ENCODE measurements at regions not wholly inside any gene's neighbourhood (a gene's known extent, or its start where the extent isn't known, plus 50 kb on each side); places are given as distances from the start of the nearest gene placed in this dataset.
"Not testable (repeated sequence)": the region's sequence is repeated elsewhere in the genome, so short reads cannot be mapped to it uniquely, and the experiment has no call there.

DNA sequence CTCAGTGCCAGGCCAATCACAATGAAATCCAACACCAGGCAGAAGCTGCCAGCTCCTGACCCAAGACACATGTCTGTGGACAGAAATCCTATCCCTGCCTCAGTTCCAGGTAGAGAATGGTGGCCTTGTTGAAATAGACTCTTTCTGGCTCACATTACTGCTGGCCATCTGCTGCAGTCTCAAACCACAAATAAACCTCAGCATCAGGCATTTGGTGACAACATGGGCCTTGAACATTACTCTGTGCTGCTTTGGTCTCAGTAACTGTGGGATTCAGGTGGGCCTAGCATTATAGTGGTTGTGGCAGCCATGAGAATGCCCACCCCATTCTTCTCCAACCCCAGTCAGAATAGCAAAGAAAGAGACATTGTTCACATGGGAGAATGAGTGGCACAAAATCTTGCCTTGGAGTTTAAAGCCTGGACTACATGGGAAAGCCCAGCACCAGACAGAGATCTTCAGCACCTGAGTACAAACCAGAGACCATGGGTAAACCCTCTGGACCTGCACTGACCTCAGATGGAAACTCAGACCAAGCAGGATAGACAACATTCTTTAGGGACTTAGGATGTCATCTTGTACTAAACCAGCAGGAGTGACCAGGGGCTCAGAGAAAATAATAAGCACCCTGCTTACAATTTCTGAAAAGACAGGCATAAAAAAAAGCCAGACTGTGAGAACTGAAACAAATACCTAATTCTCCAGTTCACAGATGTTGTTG is 50.4 kb upstream of the TRAM1L1 start:
- Histone ChIP-seq H3K27me3 (ENCODE audit: insufficient read depth, poor library complexity, severe bottlenecking) (no peaks in the 10 kb centered on the region), H3K4me3 (replicated peaks; ENCODE audit: insufficient read depth, low read length) (no peak overlapping the region), H3K27ac (replicated peaks) (no peak overlapping the region)
- TF ChIP-seq POLR2AphosphoS5 (IDR thresholded peaks at IDR 0.05; ENCODE audit: low read depth): no peak
- TF ChIP-seq, protein P1, sequence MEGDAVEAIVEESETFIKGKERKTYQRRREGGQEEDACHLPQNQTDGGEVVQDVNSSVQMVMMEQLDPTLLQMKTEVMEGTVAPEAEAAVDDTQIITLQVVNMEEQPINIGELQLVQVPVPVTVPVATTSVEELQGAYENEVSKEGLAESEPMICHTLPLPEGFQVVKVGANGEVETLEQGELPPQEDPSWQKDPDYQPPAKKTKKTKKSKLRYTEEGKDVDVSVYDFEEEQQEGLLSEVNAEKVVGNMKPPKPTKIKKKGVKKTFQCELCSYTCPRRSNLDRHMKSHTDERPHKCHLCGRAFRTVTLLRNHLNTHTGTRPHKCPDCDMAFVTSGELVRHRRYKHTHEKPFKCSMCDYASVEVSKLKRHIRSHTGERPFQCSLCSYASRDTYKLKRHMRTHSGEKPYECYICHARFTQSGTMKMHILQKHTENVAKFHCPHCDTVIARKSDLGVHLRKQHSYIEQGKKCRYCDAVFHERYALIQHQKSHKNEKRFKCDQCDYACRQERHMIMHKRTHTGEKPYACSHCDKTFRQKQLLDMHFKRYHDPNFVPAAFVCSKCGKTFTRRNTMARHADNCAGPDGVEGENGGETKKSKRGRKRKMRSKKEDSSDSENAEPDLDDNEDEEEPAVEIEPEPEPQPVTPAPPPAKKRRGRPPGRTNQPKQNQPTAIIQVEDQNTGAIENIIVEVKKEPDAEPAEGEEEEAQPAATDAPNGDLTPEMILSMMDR (IDR thresholded peaks at IDR 0.05; ENCODE audit: insufficient read depth, low read length): no peak
- TF ChIP-seq, protein P2, sequence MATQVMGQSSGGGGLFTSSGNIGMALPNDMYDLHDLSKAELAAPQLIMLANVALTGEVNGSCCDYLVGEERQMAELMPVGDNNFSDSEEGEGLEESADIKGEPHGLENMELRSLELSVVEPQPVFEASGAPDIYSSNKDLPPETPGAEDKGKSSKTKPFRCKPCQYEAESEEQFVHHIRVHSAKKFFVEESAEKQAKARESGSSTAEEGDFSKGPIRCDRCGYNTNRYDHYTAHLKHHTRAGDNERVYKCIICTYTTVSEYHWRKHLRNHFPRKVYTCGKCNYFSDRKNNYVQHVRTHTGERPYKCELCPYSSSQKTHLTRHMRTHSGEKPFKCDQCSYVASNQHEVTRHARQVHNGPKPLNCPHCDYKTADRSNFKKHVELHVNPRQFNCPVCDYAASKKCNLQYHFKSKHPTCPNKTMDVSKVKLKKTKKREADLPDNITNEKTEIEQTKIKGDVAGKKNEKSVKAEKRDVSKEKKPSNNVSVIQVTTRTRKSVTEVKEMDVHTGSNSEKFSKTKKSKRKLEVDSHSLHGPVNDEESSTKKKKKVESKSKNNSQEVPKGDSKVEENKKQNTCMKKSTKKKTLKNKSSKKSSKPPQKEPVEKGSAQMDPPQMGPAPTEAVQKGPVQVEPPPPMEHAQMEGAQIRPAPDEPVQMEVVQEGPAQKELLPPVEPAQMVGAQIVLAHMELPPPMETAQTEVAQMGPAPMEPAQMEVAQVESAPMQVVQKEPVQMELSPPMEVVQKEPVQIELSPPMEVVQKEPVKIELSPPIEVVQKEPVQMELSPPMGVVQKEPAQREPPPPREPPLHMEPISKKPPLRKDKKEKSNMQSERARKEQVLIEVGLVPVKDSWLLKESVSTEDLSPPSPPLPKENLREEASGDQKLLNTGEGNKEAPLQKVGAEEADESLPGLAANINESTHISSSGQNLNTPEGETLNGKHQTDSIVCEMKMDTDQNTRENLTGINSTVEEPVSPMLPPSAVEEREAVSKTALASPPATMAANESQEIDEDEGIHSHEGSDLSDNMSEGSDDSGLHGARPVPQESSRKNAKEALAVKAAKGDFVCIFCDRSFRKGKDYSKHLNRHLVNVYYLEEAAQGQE (IDR thresholded peaks at IDR 0.05; ENCODE audit: insufficient replicate concordance, low read depth): no peak
- TF ChIP-seq SPI1 (IDR thresholded peaks at IDR 0.05; ENCODE audit: borderline replicate concordance, low read depth): no peak
- TF ChIP-seq GABPA (IDR thresholded peaks at IDR 0.05; ENCODE audit: low read depth): no peak
- no peak for DNase-seq (ENCODE audit: low read depth in 1 of 2, low spot score in 1 of 2)

DNA sequence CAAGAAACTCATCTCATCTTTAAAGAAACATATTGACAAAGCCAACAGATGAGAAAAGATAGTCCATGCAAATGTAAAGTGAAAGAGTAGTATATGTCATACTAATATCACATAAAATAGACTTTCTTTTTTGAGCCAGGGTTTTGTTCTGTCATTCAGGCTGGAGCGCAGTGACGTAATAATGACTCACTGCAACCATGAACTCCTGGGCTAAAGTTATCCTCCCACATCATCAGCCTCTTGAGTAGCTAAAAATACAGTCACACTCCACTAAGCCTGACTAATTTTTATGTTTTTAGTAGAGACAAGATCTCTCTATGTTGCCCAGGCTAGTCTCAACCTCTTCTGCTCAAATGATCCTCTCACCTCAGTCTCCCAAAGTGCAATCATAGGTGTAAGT is 51.8 kb upstream of the TRAM1L1 start:
- H3K27ac ChIP-seq (replicated peaks): no peak overlapping the region
- no peaks in the 10 kb centered on the region for H3K27me3 ChIP-seq (ENCODE audit: insufficient read depth, poor library complexity, severe bottlenecking)

DNA sequence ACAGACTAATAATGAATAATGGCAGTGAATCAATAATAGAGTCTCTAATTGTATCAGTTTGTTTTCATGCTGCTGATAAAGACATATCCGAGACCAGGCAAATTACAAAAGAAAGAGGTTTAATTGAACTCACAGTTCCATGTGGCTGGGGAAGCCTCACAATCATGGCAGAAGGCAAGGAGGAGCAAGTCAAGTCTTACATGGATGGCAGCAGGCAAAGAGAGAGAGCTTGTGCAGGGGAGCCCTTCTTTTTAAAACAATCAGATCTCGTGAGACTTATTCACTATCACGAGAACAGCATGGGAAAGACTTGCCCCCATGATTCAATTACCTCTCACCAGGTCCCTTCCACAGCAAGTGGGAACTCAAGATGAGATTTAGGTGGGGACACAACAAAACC is 53.4 kb upstream of the TRAM1L1 start:
- not testable (repeated sequence) for H3K27me3 ChIP-seq (ENCODE audit: insufficient read depth, poor library complexity, severe bottlenecking); H3K27ac ChIP-seq (replicated peaks); DNase-seq (ENCODE audit: low read depth in 1 of 2, low spot score in 1 of 2); H3K4me3 ChIP-seq (replicated peaks; ENCODE audit: insufficient read depth, low read length)

More for the DNA sequence above, 51.8 kb upstream of the TRAM1L1 start:
- DNase-seq (ENCODE audit: low read depth in 1 of 2, low spot score in 1 of 2): no peak
- no peak overlapping the region for H3K4me3 ChIP-seq (replicated peaks; ENCODE audit: insufficient read depth, low read length)
- TF ChIP-seq POLR2AphosphoS5 (IDR thresholded peaks at IDR 0.05; ENCODE audit: low read depth): no peak
- no peak for TF ChIP-seq GABPA (IDR thresholded peaks at IDR 0.05; ENCODE audit: low read depth)
- TF ChIP-seq, protein P2 (IDR thresholded peaks at IDR 0.05; ENCODE audit: insufficient replicate concordance, low read depth): no peak
- TF ChIP-seq, protein P1 (IDR thresholded peaks at IDR 0.05; ENCODE audit: insufficient read depth, low read length): no peak
- TF ChIP-seq SPI1 (IDR thresholded peaks at IDR 0.05; ENCODE audit: borderline replicate concordance, low read depth): no peak

DNA sequence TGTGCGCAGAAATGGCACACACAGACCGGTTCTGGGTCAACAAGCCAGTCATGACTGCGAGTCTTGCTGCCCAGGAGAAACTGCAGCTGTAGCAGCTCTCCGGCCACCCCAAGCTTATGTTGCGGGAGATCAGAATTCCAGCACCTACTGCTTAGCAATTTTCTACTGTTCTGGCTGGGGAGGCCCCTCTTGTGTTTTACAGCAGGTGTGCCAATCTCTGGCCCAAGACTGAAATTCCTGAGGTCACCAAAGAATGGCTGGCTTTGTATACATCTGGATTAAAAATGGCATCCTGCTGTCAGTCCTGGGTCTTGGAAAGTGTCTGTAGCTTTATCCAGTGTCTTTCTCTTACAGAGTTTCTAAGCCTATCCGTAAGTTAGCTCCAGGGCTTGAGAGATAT is 68.9 kb upstream of the TRAM1L1 start:
- no peak overlapping the region for H3K27ac ChIP-seq (replicated peaks)
- TF ChIP-seq SPI1 (IDR thresholded peaks at IDR 0.05; ENCODE audit: borderline replicate concordance, low read depth): no peak
- TF ChIP-seq POLR2AphosphoS5 (IDR thresholded peaks at IDR 0.05; ENCODE audit: low read depth): no peak
- TF ChIP-seq, protein P1 (IDR thresholded peaks at IDR 0.05; ENCODE audit: insufficient read depth, low read length): no peak
- TF ChIP-seq, protein P2 (IDR thresholded peaks at IDR 0.05; ENCODE audit: insufficient replicate concordance, low read depth): no peak
- no peak for TF ChIP-seq GABPA (IDR thresholded peaks at IDR 0.05; ENCODE audit: low read depth)
- H3K27me3 ChIP-seq (ENCODE audit: insufficient read depth, poor library complexity, severe bottlenecking): no peaks in the 10 kb centered on the region
- DNase-seq (ENCODE audit: low read depth in 1 of 2, low spot score in 1 of 2): no peak
- H3K4me3 ChIP-seq (replicated peaks; ENCODE audit: insufficient read depth, low read length): no peak overlapping the region
